Prostate gland (tissue), 2 donors: ENCODE measurements at regions not wholly inside any gene's neighbourhood (a gene's known extent, or its start where the extent isn't known, plus 50 kb on each side); places are given as distances from the start of the nearest gene placed in this dataset.

Source experiments
- DNase-seq: peaks from one replicate; pipeline ENCODE4 v3.0.0-alpha.2; 2019; ENCODE audit warnings: low spot score
- H3K27ac ChIP-seq, 2 donors: fragments of 200-600 bp; sonication (generic); 2 replicates each; pipeline ENCODE4 v1.5.1; 2017 to 2019
- H3K27me3 ChIP-seq: fragments of 200-600 bp; sonication (generic); replicated peaks from 2 replicates; pipeline ENCODE4 v1.5.1; 2019; ENCODE audit not compliant: insufficient read depth
- H3K36me3 ChIP-seq, 2 donors: fragments of 200-600 bp; sonication (generic); 1 replicate in 1 of 2; 2 replicates in 1 of 2; pipeline versions ENCODE4 v1.5.1 to v1.8.1; 2017 to 2019
- H3K4me1 ChIP-seq: fragments of 200-600 bp; sonication (generic); replicated peaks from 2 replicates; pipeline ENCODE4 v1.5.1; 2019
- H3K4me3 ChIP-seq, 2 donors: fragments of 200-600 bp; sonication (generic); 2 replicates each; pipeline ENCODE4 v1.5.1; 2017 to 2019
- H3K9me3 ChIP-seq: fragments of 200-600 bp; sonication (generic); 2 replicates; pipeline ENCODE4 v1.5.1; 2017
- POLR2A ChIP-seq: fragments of 450-650 bp; IDR thresholded peaks from one replicate; pipeline ENCODE4 v1.6.1; 2016; ENCODE audit warnings: antibody characterized with exemption, mild to moderate bottlenecking
- POLR2AphosphoS5 ChIP-seq: sonication (generic); formaldehyde crosslinking; IDR thresholded peaks from one replicate; pipeline ENCODE4 v1.6.1; 2017; ENCODE audit warnings: antibody characterized with exemption
- WGBS: methylation state at CpG from one replicate; pipeline ENCODE4 v1.1.5; 2018; 5-methylcytosine and 5-hydroxymethylcytosine counted together
- intact Hi-C: fragments of 100-400 bp; cut with DNase I; formaldehyde crosslinking; loops from one replicate; pipeline ENCODE4 v1.14.2; 2022
- TF ChIP-seq, protein P1 (sequence below), 4 experiments: fragments of 200-600 bp in 2 of 4; fragments of 450-650 bp in 2 of 4; sonication (generic) in 2 of 4; IDR thresholded peaks; 1 replicate in 3 of 4; 2 replicates in 1 of 4; pipeline ENCODE4 v1.5.1; 2016 to 2019; ENCODE audit warnings: antibody characterized with exemption in 4 of 4, mild to moderate bottlenecking in 2 of 4, moderate library complexity in 2 of 4

DNA sequence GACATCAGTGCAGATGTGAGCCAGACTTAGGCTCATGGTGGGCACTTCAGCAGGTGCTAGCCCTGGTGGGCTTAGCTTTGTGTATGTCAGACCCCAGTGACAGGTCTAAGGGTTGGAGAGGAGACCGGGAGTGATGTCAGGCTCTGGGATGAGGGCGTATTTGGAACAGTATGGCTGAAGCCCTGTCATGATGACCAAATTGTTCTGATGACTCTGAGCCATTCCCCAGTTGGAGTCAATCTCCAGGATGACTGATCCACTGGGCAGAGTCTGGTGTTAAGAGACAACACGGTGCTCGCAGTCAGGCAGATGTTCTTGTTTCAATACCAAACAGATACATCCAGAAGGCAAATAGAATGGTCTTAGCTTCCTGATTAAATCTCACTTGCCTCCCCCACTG lies 241.5 kb downstream of the SOX11 start:
- Histone ChIP-seq H3K9me3 (no peaks in the 10 kb centered on the region), H3K27ac (no peak overlapping the region), H3K36me3 (no peaks in the 10 kb centered on the region), H3K27me3 (no peaks in the 10 kb centered on the region), H3K4me3 (no peak overlapping the region), H3K4me1 (no peaks in the 10 kb centered on the region)
- intact Hi-C loops: no loop called here
- DNase-seq: no peak
- 96% methylated on average over 4 of the region's 4 CpGs for WGBS
- TF ChIP-seq, protein P1, sequence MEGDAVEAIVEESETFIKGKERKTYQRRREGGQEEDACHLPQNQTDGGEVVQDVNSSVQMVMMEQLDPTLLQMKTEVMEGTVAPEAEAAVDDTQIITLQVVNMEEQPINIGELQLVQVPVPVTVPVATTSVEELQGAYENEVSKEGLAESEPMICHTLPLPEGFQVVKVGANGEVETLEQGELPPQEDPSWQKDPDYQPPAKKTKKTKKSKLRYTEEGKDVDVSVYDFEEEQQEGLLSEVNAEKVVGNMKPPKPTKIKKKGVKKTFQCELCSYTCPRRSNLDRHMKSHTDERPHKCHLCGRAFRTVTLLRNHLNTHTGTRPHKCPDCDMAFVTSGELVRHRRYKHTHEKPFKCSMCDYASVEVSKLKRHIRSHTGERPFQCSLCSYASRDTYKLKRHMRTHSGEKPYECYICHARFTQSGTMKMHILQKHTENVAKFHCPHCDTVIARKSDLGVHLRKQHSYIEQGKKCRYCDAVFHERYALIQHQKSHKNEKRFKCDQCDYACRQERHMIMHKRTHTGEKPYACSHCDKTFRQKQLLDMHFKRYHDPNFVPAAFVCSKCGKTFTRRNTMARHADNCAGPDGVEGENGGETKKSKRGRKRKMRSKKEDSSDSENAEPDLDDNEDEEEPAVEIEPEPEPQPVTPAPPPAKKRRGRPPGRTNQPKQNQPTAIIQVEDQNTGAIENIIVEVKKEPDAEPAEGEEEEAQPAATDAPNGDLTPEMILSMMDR (IDR thresholded peaks at IDR 0.05): no peak
- TF ChIP-seq POLR2AphosphoS5 (no peak), POLR2A (no peak)

- 90% methylated on average over 4 of the region's 4 CpGs for WGBS
- intact Hi-C loops: no loop called here
- no peak overlapping the region for H3K27ac ChIP-seq
Observed at GRCh38 chr2:5937321-5937720, 245.1 kb downstream of the SOX11 start.

DNA sequence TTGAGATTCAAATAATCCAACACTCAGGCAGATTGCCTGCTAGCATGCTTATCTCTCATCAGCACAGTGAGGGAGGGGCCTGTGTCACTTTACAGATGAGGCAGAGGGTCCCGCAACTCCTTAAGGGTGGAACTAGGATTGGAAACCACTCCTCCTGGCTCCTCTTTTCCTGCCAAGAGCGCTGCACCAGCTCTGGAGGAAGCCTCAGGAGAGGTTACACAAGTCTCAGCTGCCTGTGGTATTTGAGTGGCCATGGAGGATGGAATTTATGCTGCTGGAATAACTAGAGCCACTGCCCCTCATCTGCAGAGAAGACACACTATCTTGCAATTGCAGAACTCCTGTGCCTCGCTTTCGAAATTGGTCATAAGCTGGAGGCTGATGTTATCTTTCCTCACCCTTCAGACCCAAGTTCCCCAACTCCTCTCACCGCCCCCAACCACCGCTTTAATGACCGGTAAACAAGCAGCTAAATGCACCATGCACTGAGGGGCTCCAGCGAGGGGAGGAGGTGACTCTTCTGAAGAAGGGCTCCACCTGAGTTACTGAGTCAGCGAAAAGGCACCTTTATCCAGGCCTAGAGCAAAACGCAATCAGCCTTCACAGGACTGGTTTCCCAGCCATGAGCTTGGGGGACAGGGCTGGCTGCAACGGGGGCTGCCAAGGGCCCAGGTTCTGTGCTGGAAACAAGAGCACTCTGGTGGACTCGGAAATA lies 245.8 kb downstream of the SOX11 start:
- no peak for DNase-seq

More at GRCh38 chr2:5937321-5937720, 245.1 kb downstream of the SOX11 start:
- TF ChIP-seq POLR2A (no peak), POLR2AphosphoS5 (no peak)
- TF ChIP-seq, protein P1 (IDR thresholded peaks at IDR 0.05): no peak
- no peaks in the 10 kb centered on the region for H3K27me3 ChIP-seq
- H3K36me3 ChIP-seq: no peaks in the 10 kb centered on the region
- no peaks in the 10 kb centered on the region for H3K4me1 ChIP-seq
- no peaks in the 10 kb centered on the region for H3K9me3 ChIP-seq
- no peak overlapping the region for H3K4me3 ChIP-seq
- no peak for DNase-seq

DNA sequence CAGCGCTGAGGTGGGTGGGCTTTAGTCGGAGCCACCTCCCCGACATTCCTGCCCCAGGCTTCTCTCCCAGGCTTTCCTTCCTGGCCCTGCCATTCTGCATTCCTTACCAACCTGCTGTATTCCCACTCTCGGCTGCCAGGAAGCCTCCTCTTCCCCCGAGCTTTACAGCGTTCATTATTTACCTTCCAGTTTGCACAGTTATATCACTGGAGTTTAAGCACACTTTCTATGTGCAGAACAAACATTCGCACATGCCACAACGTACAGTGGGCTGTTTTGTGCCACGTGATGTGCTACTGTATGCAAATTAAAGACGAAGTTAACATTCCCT lies 246.3 kb downstream of the SOX11 start:
- H3K4me1 ChIP-seq: no peaks in the 10 kb centered on the region
- no peaks in the 10 kb centered on the region for H3K36me3 ChIP-seq
- no peak overlapping the region for H3K4me3 ChIP-seq
- H3K27me3 ChIP-seq: no peaks in the 10 kb centered on the region
- intact Hi-C loops: no loop called here
- TF ChIP-seq POLR2A (no peak), POLR2AphosphoS5 (peak; percentile 54)
- peak; percentile 12 for DNase-seq
- H3K27ac ChIP-seq: no peak overlapping the region
- 16% methylated on average over 10 of the region's 10 CpGs for WGBS
- no peaks in the 10 kb centered on the region for H3K9me3 ChIP-seq

More for the DNA sequence above, 245.8 kb downstream of the SOX11 start:
- intact Hi-C loops: no loop called here
- H3K4me3 ChIP-seq: no peak overlapping the region
- no peak overlapping the region for H3K27ac ChIP-seq
- no peaks in the 10 kb centered on the region for H3K9me3 ChIP-seq
- H3K36me3 ChIP-seq: no peaks in the 10 kb centered on the region
- no peaks in the 10 kb centered on the region for H3K4me1 ChIP-seq
- 68% methylated on average over 12 of the region's 12 CpGs for WGBS
- H3K27me3 ChIP-seq: no peaks in the 10 kb centered on the region
- TF ChIP-seq, protein P1 (IDR thresholded peaks at IDR 0.05): no peak
- TF ChIP-seq POLR2A (no peak), POLR2AphosphoS5 (no peak)

- H3K9me3 ChIP-seq: no peaks in the 10 kb centered on the region
- DNase-seq: no peak
- 94% methylated on average over 4 of the region's 4 CpGs for WGBS
- H3K27ac ChIP-seq: no peak overlapping the region
- no peaks in the 10 kb centered on the region for H3K27me3 ChIP-seq
- H3K4me1 ChIP-seq: no peaks in the 10 kb centered on the region
- no peak for TF ChIP-seq POLR2A
- TF ChIP-seq POLR2AphosphoS5: no peak
- TF ChIP-seq, protein P1 (IDR thresholded peaks at IDR 0.05): no peak
- no peaks in the 10 kb centered on the region for H3K36me3 ChIP-seq
- intact Hi-C loops: no loop called here
- H3K4me3 ChIP-seq: no peak overlapping the region
Observed at GRCh38 chr2:5939553-5939952, 247.4 kb downstream of the SOX11 start.
